ENCODE measurements at regions not wholly inside any gene's neighbourhood (a gene's known extent, or its start where the extent isn't known, plus 50 kb on each side); places are given as distances from the start of the nearest gene placed in this dataset.

DNA sequence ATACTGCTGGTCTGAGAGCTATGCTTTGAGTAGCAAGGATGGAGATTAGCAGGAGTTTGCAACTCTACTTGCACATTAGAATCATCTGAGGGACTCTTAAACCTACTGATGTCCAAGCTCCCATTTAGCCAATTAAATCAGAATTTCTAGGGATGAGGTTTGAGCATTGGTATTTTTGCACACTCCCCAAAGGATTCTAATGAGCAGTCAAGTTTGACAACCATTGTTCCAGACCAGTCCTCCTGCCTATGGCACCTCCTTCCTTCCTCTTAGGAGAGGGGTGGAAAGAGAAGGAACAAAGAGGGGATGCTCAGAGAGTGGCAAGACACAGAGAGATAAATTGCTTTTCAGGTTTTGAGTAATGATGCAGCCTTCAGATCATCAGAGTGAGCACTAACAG lies 275.5 kb upstream of the ROPN1 start:
- TF ChIP-seq EZH2 (IDR thresholded peaks at IDR 0.05; ENCODE audit: low read length, missing control alignments), result no peak
- TF ChIP-seq, protein P1, sequence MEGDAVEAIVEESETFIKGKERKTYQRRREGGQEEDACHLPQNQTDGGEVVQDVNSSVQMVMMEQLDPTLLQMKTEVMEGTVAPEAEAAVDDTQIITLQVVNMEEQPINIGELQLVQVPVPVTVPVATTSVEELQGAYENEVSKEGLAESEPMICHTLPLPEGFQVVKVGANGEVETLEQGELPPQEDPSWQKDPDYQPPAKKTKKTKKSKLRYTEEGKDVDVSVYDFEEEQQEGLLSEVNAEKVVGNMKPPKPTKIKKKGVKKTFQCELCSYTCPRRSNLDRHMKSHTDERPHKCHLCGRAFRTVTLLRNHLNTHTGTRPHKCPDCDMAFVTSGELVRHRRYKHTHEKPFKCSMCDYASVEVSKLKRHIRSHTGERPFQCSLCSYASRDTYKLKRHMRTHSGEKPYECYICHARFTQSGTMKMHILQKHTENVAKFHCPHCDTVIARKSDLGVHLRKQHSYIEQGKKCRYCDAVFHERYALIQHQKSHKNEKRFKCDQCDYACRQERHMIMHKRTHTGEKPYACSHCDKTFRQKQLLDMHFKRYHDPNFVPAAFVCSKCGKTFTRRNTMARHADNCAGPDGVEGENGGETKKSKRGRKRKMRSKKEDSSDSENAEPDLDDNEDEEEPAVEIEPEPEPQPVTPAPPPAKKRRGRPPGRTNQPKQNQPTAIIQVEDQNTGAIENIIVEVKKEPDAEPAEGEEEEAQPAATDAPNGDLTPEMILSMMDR (conservative IDR thresholded peaks at IDR 0.05 in 1 of 2, IDR thresholded peaks at IDR 0.05 in 1 of 2; ENCODE audit: low read depth in 1 of 2, low read length in 2 of 2), result no peak
- H3K36me3 ChIP-seq (ENCODE audit: control insufficient read depth, insufficient read depth, low read length), result no peaks in the 10 kb centered on the region
- no peaks in the 10 kb centered on the region for H4K20me1 ChIP-seq (ENCODE audit: control insufficient read depth, extremely low read depth, insufficient read depth, low read length)
- no peak overlapping the region for H3K27ac ChIP-seq (ENCODE audit: insufficient read depth, low read length)
- H3K4me3 ChIP-seq (replicated peaks in 1 of 4; ENCODE audit: control extremely low read depth in 1 of 4, insufficient read depth in 1 of 4, low read depth in 3 of 4, low read length in 4 of 4), result no peak overlapping the region
- H2AFZ ChIP-seq (ENCODE audit: low read length), result no peak overlapping the region
- no peak overlapping the region for H3K4me2 ChIP-seq (ENCODE audit: extremely low read depth, insufficient read depth, low read length)
- peaks cover 1% of the 10 kb centered on the region for H3K4me1 ChIP-seq (ENCODE audit: control insufficient read depth, extremely low read depth, insufficient read depth, low read length)
- DNase-seq (ENCODE audit: low read depth in 2 of 2), result no peak
- H3K79me2 ChIP-seq (ENCODE audit: control insufficient read depth, insufficient read depth, low read length), result no peaks in the 10 kb centered on the region
- no peaks in the 10 kb centered on the region for H3K9me3 ChIP-seq (ENCODE audit: control insufficient read depth, insufficient read depth, low read depth, low read length)
- no peaks in the 10 kb centered on the region for H3K27me3 ChIP-seq (ENCODE audit: control insufficient read depth, insufficient read depth, low read length)
- H3K9ac ChIP-seq (ENCODE audit: insufficient read depth, low read length), result no peak overlapping the region

DNA sequence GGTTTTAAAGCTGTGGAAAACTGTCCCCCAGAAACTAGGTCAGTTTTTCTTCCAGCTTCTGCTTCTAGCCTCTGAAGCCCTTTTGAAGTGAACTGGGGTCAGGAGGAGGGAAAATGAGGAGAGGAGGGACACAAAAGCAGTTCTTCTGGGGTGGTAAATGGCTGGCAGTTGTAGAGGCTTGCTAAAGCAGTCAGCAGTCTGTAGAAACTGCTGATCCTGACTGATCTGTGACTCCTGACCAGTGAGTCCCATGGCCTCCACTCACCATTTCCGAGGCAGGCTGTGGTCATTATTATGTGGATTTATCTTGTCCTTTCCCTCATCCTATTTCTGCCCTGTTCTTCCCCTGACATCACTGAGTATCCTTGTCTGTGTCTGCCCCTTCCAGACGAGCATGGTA lies 276.4 kb upstream of the ROPN1 start:
- H3K4me1 ChIP-seq (ENCODE audit: control insufficient read depth, extremely low read depth, insufficient read depth, low read length), result peaks cover 8% of the 10 kb centered on the region
- no peak overlapping the region for H2AFZ ChIP-seq (ENCODE audit: low read length)

DNA sequence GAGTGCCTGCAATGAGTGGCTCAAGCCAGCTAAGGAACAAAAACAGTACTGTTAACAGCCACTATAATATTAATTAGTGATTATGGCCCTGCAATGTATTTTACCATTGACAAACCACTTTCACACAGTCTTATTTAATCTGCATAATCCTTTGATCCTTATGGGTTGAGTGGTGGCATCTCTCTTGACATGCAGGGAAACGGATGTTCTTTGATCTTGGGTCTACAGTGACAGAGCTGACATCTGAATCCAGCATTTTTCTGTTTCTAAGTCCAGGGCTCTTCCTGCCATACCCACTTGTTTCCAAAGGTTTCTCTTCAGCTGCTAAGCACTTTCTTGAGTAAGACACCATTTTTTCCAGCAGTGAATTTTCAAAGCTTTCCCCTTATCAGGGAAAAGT lies 277.7 kb upstream of the ROPN1 start:
- no peak for TF ChIP-seq EZH2 (IDR thresholded peaks at IDR 0.05; ENCODE audit: low read length, missing control alignments)
- TF ChIP-seq, protein P1 (conservative IDR thresholded peaks at IDR 0.05 in 1 of 2, IDR thresholded peaks at IDR 0.05 in 1 of 2; ENCODE audit: low read depth in 1 of 2, low read length in 2 of 2), result no peak
- no peaks in the 10 kb centered on the region for H3K27me3 ChIP-seq (ENCODE audit: control insufficient read depth, insufficient read depth, low read length)
- H3K27ac ChIP-seq (ENCODE audit: insufficient read depth, low read length), result no peak overlapping the region
- no peaks in the 10 kb centered on the region for H4K20me1 ChIP-seq (ENCODE audit: control insufficient read depth, extremely low read depth, insufficient read depth, low read length)
- no peak overlapping the region for H3K4me2 ChIP-seq (ENCODE audit: extremely low read depth, insufficient read depth, low read length)
- peaks cover 8% of the 10 kb centered on the region for H3K4me1 ChIP-seq (ENCODE audit: control insufficient read depth, extremely low read depth, insufficient read depth, low read length)
- DNase-seq (ENCODE audit: low read depth in 2 of 2), result no peak
- no peaks in the 10 kb centered on the region for H3K36me3 ChIP-seq (ENCODE audit: control insufficient read depth, insufficient read depth, low read length)
- no peak overlapping the region for H3K9ac ChIP-seq (ENCODE audit: insufficient read depth, low read length)
- H3K4me3 ChIP-seq (replicated peaks in 1 of 4; ENCODE audit: control extremely low read depth in 1 of 4, insufficient read depth in 1 of 4, low read depth in 3 of 4, low read length in 4 of 4), result no peak overlapping the region
- H2AFZ ChIP-seq (ENCODE audit: low read length), result no peak overlapping the region
- no peaks in the 10 kb centered on the region for H3K9me3 ChIP-seq (ENCODE audit: control insufficient read depth, insufficient read depth, low read depth, low read length)
- no peaks in the 10 kb centered on the region for H3K79me2 ChIP-seq (ENCODE audit: control insufficient read depth, insufficient read depth, low read length)

More for the DNA sequence above, 276.4 kb upstream of the ROPN1 start:
- no peaks in the 10 kb centered on the region for H3K27me3 ChIP-seq (ENCODE audit: control insufficient read depth, insufficient read depth, low read length)
- H3K9ac ChIP-seq (ENCODE audit: insufficient read depth, low read length), result no peak overlapping the region
- DNase-seq (ENCODE audit: low read depth in 2 of 2), result no peak
- no peaks in the 10 kb centered on the region for H4K20me1 ChIP-seq (ENCODE audit: control insufficient read depth, extremely low read depth, insufficient read depth, low read length)
- no peaks in the 10 kb centered on the region for H3K79me2 ChIP-seq (ENCODE audit: control insufficient read depth, insufficient read depth, low read length)
- H3K4me3 ChIP-seq (replicated peaks in 1 of 4; ENCODE audit: control extremely low read depth in 1 of 4, insufficient read depth in 1 of 4, low read depth in 3 of 4, low read length in 4 of 4), result no peak overlapping the region
- no peaks in the 10 kb centered on the region for H3K36me3 ChIP-seq (ENCODE audit: control insufficient read depth, insufficient read depth, low read length)
- H3K4me2 ChIP-seq (ENCODE audit: extremely low read depth, insufficient read depth, low read length), result no peak overlapping the region
- TF ChIP-seq, protein P1 (conservative IDR thresholded peaks at IDR 0.05 in 1 of 2, IDR thresholded peaks at IDR 0.05 in 1 of 2; ENCODE audit: low read depth in 1 of 2, low read length in 2 of 2), result no peak
- no peak for TF ChIP-seq EZH2 (IDR thresholded peaks at IDR 0.05; ENCODE audit: low read length, missing control alignments)
- no peaks in the 10 kb centered on the region for H3K9me3 ChIP-seq (ENCODE audit: control insufficient read depth, insufficient read depth, low read depth, low read length)
- no peak overlapping the region for H3K27ac ChIP-seq (ENCODE audit: insufficient read depth, low read length)

All from fibroblast of lung (primary cell).